ENCODE measurements at regions not wholly inside any gene's neighbourhood (a gene's known extent, or its start where the extent isn't known, plus 50 kb on each side); places are given as distances from the start of the nearest gene placed in this dataset.
"Not testable (repeated sequence)": the region's sequence is repeated elsewhere in the genome, so short reads cannot be mapped to it uniquely, and the experiment has no call there.

- Histone ChIP-seq H3K4me3 (no peak overlapping the region), H3K36me3 (no peaks in the 10 kb centered on the region)
Observed at GRCh38 chr4:38330321-38330720, 333.7 kb upstream of the KLF3 start.

GRCh38 chr4:38330936-38331335, 333.1 kb upstream of the KLF3 start:
- Histone ChIP-seq H3K9me3 (no peaks in the 10 kb centered on the region), H3K36me3 (no peaks in the 10 kb centered on the region)
- DNase-seq = no peak

More at GRCh38 chr4:38330321-38330720, 333.7 kb upstream of the KLF3 start:
- Histone ChIP-seq H3K27me3 (no peaks in the 10 kb centered on the region), H3K9me3 (no peaks in the 10 kb centered on the region)
- no peak for DNase-seq

GRCh38 chr4:38332699-38333098, 331.3 kb upstream of the KLF3 start:
- Histone ChIP-seq H3K27me3 (no peaks in the 10 kb centered on the region), H3K36me3 (no peaks in the 10 kb centered on the region), H3K4me3 (no peak overlapping the region), H3K9me3 (no peaks in the 10 kb centered on the region)
- DNase-seq = no peak

More at GRCh38 chr4:38330936-38331335, 333.1 kb upstream of the KLF3 start:
- no peak overlapping the region for H3K4me3 ChIP-seq
- H3K27me3 ChIP-seq = no peaks in the 10 kb centered on the region

- no peak overlapping the region for H3K4me3 ChIP-seq
- no peaks in the 10 kb centered on the region for H3K9me3 ChIP-seq
- DNase-seq = no peak
- H3K36me3 ChIP-seq = no peaks in the 10 kb centered on the region
- H3K27me3 ChIP-seq = no peaks in the 10 kb centered on the region
Observed at GRCh38 chr4:38333219-38333618, 330.8 kb upstream of the KLF3 start.

GRCh38 chr4:38334791-38335190, 329.2 kb upstream of the KLF3 start:
- DNase-seq = no peak
- Histone ChIP-seq H3K4me3 (no peak overlapping the region), H3K9me3 (no peaks in the 10 kb centered on the region), H3K27me3 (no peaks in the 10 kb centered on the region), H3K36me3 (no peaks in the 10 kb centered on the region)

- not testable (repeated sequence) for H3K9me3 ChIP-seq, H3K36me3 ChIP-seq, H3K4me3 ChIP-seq, H3K27me3 ChIP-seq, DNase-seq
Observed at GRCh38 chr4:38338939-38339338, 325.1 kb upstream of the KLF3 start.

GRCh38 chr4:38343608-38344007, 320.4 kb upstream of the KLF3 start:
- no peak for DNase-seq
- no peak overlapping the region for H3K4me3 ChIP-seq
- H3K27me3 ChIP-seq = no peaks in the 10 kb centered on the region
- H3K36me3 ChIP-seq = no peaks in the 10 kb centered on the region
- no peaks in the 10 kb centered on the region for H3K9me3 ChIP-seq

GRCh38 chr4:38344929-38345328, 319.1 kb upstream of the KLF3 start:
- H3K27me3 ChIP-seq = no peaks in the 10 kb centered on the region
- H3K9me3 ChIP-seq = no peaks in the 10 kb centered on the region
- no peaks in the 10 kb centered on the region for H3K36me3 ChIP-seq
- no peak overlapping the region for H3K4me3 ChIP-seq
- no peak for DNase-seq

- Histone ChIP-seq H3K9me3 (0 out of 2 replicates have a peak, but pooled peaks cover 2% of the 10 kb centered on the region), H3K36me3 (no peaks in the 10 kb centered on the region), H3K27me3 (no peaks in the 10 kb centered on the region), H3K4me3 (no peak overlapping the region)
- DNase-seq = no peak
Observed at GRCh38 chr4:38347251-38347650, 316.7 kb upstream of the KLF3 start.

- no peak overlapping the region for H3K4me3 ChIP-seq
- peaks cover 5% of the 10 kb centered on the region; the same call in 1 of the 2 replicates for H3K9me3 ChIP-seq
- no peaks in the 10 kb centered on the region for H3K36me3 ChIP-seq
- no peaks in the 10 kb centered on the region for H3K27me3 ChIP-seq
- DNase-seq = no peak
Observed at GRCh38 chr4:38354421-38354820, 309.6 kb upstream of the KLF3 start.

- no peak overlapping the region for H3K4me3 ChIP-seq
- DNase-seq = no peak
- H3K36me3 ChIP-seq = no peaks in the 10 kb centered on the region
- no peaks in the 10 kb centered on the region for H3K27me3 ChIP-seq
- peaks cover 5% of the 10 kb centered on the region; the same call in 1 of the 2 replicates for H3K9me3 ChIP-seq
Observed at GRCh38 chr4:38354872-38355271, 309.1 kb upstream of the KLF3 start.

- no peak overlapping the region for H3K4me3 ChIP-seq
- DNase-seq = no peak
- no peaks in the 10 kb centered on the region for H3K27me3 ChIP-seq
- no peaks in the 10 kb centered on the region for H3K36me3 ChIP-seq
- H3K9me3 ChIP-seq = peaks cover 5% of the 10 kb centered on the region; the same call in 1 of the 2 replicates
Observed at GRCh38 chr4:38356686-38357085, 307.3 kb upstream of the KLF3 start.

- Histone ChIP-seq H3K36me3 (no peaks in the 10 kb centered on the region), H3K9me3 (peaks cover 3% of the 10 kb centered on the region; the same call in 1 of the 2 replicates), H3K27me3 (no peaks in the 10 kb centered on the region), H3K4me3 (no peak overlapping the region)
- no peak for DNase-seq
Observed at GRCh38 chr4:38357546-38357945, 306.5 kb upstream of the KLF3 start.

GRCh38 chr4:38359113-38359512, 304.9 kb upstream of the KLF3 start:
- Histone ChIP-seq H3K27me3 (no peaks in the 10 kb centered on the region), H3K9me3 (peaks cover 3% of the 10 kb centered on the region; the same call in 1 of the 2 replicates), H3K36me3 (no peaks in the 10 kb centered on the region), H3K4me3 (no peak overlapping the region)
- no peak for DNase-seq

GRCh38 chr4:38360201-38360600, 303.8 kb upstream of the KLF3 start:
- DNase-seq = no peak
- Histone ChIP-seq H3K36me3 (no peaks in the 10 kb centered on the region), H3K9me3 (no peaks in the 10 kb centered on the region), H3K27me3 (no peaks in the 10 kb centered on the region), H3K4me3 (no peak overlapping the region)

GRCh38 chr4:38364383-38364963, 299.5 kb upstream of the KLF3 start:
- no peaks in the 10 kb centered on the region for H3K36me3 ChIP-seq
- no peak overlapping the region for H3K4me3 ChIP-seq
- no peaks in the 10 kb centered on the region for H3K27me3 ChIP-seq
- no peaks in the 10 kb centered on the region for H3K9me3 ChIP-seq
- DNase-seq = no peak

GRCh38 chr4:38365261-38365660, 298.7 kb upstream of the KLF3 start:
- Histone ChIP-seq H3K4me3 (no peak overlapping the region), H3K36me3 (no peaks in the 10 kb centered on the region), H3K9me3 (no peaks in the 10 kb centered on the region), H3K27me3 (no peaks in the 10 kb centered on the region)
- no peak for DNase-seq

GRCh38 chr4:38365748-38366310, 298.2 kb upstream of the KLF3 start:
- Histone ChIP-seq H3K4me3 (no peak overlapping the region), H3K27me3 (no peaks in the 10 kb centered on the region), H3K36me3 (no peaks in the 10 kb centered on the region), H3K9me3 (no peaks in the 10 kb centered on the region)
- DNase-seq = no peak

All from MG63 (cell line).